GM20431 (cell line): ENCODE measurements at regions not wholly inside any gene's neighbourhood (a gene's known extent, or its start where the extent isn't known, plus 50 kb on each side); places are given as distances from the start of the nearest gene placed in this dataset.

Experiments used
- in situ Hi-C: fragments of 300-500 bp; cut with MseI, MboI; formaldehyde crosslinking; loops from one replicate; pipeline ENCODE4 v1.15.0; 2020; ENCODE audit warnings: low sequenced_read_pairs; ENCODE audit not compliant: unreplicated experiment

DNA sequence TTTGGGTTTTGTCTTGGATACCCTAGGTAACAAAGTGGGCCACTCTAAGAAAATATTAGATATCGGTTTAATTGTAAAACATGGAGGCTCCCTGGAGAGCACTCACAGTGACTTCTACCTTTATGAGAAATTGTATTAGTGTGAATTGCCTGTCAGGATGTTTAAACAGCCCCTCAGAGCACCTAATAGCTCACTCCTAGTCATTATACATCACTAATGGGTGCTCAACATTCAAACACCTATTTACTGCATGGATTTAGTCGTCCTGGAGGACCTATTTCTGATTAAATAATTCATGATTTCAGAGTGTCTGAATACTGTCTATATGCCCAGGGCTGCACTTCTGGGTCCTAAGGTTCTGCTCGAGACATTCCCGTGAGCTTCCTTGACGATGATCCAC lies 430.2 kb upstream of the EEF2KMT start:
- in situ Hi-C loops, result no loop called here

DNA sequence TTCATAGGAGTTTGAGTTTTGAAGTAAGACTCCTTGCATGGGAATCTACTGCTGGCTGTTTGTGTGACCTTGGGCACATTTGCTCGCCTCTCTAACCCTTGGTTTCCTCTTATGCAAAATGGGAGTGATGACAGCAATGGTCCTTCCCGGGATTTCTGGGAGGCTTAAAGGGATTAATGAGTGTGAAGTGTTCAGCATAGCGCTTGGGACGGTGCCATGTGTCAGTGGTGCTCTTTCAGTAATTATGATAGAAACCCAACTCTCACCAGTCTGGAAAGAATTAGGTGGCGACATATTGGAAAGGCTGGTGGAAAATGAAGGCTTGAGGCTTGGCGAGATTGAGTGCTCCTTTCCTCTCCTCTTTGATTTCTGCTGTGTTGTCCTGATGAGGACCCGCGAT lies 429.2 kb upstream of the EEF2KMT start:
- in situ Hi-C loops, result no loop called here

DNA sequence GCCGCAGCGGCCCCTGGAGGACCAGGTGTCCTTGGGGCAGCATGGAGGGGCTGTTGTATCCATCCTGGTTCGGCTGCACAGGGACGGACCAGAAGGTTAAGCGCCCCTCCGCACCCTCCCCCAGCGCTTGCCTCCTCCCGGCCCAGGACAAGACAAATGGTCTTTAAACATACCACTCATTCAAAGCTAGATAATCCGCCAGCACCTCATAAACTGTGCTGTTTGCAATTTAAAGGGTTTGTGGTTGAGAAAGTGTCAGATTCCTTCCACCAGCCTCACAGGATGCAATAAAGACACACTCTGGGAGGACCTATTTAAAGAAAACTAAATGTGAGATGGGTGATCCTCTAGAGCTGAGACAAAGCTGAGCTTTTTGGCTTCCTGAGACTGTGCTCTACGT lies 426.2 kb upstream of the EEF2KMT start:
- in situ Hi-C loops, result no loop called here

DNA sequence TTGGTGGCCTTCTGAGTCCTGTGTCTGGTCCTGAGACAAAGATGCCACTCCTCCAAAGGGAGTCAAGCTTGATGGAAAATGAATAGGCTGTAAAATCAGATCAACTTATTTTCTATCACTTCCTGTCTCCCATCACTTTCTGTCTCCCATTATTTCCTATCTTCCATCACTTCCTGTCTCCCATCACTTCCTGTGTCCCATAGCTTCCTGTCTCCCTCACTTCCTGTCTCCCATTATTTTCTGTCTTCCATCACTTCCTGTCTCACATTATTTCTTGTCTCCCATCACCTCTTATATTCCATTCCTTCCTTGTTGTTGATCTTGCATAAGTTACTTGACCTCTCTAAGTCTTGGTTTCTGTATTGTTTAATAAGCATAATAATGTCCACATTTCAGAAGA lies 418.5 kb upstream of the EEF2KMT start:
- in situ Hi-C loops, result no loop called here

DNA sequence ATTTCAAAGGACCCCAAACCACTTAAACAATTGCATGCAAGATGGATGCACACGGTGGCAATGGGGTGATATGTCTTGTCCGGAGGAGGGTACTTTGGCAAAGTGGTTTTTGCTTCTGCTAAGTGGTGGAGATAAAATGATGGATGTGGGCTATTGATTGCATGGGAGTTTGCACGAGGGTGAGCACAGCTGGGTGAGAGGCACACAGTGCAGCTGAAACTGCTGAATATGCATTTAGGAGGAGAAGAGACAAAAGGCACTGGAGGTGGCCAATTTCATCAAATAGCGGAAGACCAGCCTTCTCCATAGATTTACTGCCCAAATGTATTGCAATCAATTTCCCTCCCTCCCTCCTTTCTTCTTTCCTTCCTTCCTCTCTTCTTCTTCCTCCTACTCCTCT lies 414.4 kb upstream of the EEF2KMT start:
- in situ Hi-C loops, result no loop called here

DNA sequence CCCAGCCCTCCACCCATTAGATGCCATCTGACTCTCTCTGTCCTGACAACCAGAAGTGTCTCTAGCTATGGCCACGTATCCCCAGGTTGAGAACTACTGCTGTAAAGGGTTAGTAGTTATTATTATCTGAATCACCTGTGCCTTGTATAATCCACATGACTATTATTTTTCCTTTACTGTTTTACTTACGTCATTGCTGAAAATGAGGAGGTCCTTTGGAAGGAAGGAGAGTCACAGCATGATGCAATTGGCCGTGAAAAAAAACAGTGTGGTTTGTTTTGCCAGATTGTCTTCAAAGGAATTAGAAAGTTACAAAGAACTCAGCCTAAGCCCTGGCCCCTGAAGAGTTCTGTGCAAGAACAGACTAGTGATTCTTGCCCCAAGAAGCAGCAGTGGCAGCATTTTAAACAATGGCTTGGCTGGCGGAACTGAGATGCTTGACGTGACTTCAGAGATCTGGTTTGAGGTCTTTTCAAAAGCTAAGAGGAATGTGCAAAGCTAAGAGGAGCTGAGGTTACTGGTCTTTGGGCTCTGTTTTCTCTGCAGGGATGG lies 413.3 kb upstream of the EEF2KMT start:
- in situ Hi-C loops, result no loop called here

DNA sequence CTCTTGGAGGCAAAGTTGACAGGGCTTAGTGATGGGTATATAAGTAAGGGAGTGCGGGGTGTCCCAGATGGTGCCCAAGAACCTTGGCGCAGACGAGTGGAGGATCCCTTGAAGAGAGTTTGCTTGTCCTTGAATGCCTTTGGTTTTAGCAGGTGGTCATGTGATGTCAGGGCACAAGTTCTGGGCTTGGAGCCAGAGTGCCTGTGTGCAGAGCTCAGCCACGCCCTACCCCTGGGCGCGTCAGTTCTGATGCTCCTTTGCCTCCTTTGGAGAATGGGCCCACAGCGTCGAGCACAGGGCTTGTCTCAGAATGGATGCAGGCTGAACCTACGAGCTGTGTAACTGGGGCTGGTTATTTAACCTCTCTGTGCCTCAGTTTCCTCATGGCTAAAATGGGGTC lies 412.2 kb upstream of the EEF2KMT start:
- in situ Hi-C loops, result no loop called here

DNA sequence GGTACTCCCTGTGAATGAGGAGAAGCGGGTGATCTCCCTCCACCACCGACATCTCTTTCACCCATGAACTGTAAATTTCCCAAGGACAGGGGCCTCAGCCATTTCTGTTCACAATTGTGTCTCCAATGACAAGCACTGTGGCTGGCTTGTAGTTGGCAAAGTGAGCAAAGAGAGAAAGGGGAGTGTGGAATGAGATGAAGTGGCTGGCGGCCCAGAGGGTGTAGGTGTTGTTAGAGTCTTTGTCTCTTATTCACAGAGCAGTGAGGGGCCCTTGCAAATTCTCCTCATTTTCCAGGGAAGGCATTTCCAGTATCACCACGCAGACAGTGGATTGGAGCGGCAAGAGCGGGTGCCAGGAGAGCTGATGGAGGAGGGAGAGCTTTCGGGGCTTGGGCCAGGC lies 411.7 kb upstream of the EEF2KMT start:
- in situ Hi-C loops, result no loop called here

DNA sequence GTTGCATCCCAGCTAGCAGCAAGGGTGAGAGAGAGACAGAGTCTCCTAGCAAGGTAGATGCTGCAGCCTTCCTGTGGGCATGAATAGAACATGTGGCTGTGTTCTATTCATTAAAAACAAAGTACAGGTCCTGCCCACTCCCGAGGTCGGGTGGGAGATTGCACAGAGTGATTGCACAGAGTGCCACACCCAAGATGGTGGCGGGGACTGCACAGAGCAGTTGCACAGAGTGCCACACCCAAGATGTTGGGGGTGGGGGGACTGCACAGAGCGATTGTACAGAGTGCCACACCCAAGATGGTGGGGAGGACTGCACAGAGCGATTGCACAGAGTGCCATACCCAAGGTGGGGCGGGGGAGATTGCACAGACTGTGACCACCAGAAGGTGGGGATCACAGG lies 410.8 kb upstream of the EEF2KMT start:
- in situ Hi-C loops, result no loop called here

DNA sequence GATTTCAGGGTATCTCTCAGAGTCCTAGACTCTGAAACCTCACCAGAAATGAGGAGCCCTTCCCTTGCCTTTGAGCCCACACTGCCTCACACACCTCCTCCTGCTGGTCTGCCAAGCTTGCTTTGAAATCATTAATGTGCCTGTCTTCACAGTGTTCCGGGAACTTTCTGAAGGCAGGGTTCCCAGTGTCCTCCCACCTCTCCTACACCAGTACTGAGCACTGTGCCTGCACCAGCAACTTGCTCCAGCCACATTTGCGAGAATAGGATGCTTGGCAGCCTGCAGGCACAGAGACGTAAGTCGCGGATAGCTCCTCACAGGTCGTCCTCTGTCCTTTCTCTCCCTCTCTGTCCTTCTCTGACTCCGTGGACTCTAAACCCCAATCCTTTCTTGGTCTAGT lies 408.4 kb upstream of the EEF2KMT start:
- in situ Hi-C loops, result no loop called here

DNA sequence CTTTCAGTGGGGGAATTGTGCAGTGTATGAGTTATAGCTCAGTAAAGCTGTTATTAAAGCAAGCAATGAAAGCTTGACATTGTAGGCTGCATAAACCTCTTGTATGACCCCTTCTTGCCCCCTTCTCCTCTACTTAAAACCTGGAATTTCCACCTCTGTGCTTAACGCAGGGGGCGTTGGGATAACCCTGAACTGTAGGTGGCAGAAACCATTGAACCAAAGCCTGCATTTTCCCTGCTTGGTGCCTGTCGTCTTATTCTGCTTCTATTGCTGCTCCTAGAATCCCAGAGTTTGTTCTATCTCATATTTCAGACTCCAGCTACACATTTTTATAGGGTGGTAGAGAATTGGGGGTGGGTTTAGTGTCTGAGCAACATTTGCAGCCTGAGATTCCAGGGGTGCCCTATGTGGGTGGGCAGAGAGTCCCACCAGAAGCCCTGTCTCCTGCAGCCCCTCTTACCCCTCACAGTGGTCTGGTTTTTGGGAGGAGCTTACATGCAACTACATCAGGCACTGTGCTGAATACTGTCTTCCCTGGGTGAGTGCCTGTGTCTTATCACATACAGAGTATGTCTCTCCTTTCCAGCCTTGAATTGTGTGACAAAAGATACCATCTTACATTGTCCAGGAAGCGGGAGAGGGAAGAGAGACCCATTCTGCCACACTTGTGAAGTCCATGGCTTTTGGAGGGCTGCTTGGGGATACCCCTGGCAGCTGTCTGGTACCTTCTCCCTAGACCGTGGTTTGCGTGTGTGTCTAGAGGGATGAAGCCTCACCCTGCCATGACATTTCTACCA lies 407.7 kb upstream of the EEF2KMT start:
- in situ Hi-C loops, result no loop called here

DNA sequence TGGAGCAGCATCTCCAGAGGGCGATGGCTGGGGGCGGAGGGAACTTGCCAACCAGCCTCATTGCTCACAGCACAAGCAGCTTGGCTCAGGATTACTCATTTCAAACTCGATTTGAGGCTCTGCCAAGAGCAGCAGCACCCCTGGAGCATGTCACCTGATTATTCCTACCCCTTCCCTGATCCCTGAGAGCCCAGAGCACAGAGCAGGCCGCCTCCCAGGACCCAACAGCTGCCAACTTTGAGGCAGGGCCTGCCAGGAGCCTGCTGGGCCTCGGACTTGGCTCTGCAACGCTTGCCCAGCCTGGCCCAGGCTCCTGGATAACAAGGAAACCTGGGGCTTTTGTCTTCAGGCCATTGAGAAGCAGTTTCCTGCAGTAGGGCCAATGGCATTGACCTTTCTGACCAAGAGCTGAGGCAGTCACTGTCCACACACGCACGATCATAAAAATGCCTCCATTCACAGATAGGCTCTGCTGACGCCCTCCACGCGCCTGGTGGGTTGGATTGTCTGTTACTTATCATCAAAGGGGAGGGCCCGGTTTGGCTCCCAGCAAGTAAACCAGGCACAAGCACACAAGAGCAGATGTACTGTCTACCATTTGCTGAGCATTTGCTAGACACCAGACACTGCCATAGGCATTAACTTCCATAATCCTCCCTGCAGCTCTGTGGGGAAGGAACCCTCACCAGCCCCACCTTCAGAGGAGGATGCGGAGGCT lies 406.6 kb upstream of the EEF2KMT start:
- in situ Hi-C loops, result no loop called here

DNA sequence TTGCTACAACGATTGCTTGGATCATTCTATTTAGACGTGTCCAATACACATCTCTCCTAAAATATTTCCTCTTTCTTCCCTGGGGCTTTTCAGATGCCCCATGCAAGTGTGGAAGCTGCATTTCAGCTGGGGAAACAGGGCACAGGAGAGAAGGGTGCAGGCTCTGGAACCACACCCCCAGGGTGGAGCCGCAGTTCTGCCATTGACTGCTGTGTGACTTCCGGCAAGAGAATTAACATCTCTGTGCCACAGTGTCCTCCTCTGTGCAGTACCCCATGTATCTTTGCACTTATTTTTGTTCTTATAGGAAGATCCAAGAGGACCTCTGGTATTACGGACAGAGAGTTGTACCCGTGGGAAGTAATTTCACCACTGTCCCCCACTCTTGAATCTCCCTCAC lies 405.3 kb upstream of the EEF2KMT start:
- in situ Hi-C loops, result no loop called here

DNA sequence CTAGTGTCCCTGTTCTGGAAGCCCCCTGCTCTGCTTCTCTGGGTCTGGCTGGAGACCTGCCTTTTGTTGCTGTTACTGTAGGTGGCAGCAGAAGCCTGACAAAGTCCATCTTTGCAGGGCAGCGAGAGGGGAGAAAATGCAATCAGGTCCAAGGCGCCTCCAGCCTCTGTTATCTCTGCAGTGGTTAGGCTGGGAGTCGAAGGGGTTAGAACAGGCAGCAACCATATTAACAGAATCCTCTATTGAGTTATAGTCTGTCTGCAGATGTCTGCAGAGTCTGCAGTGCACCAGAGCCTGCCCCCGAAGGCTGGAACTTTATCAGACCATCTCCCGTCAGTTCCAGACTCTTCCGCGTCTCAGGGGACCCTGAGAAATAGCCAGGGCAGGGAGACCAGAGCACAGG lies 404.9 kb upstream of the EEF2KMT start:
- in situ Hi-C loops, result no loop called here

DNA sequence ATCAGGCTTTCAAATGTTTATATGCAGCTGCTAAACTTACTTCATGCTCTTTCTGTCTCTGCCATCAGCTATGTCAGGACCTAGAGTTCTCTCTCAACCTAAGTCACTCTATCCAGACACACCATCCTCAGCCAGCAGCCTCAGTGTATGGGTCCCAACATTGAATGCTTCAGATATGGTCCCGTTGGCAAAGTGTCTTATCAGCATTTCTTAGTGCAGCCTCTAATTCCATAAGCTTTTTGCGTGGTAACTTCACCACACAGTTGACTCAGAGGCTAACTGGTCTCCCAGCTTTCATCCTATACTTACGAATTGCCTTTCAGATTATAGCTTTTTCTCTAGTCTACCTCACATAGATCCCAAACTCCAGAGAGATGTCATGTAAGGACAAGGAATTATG lies 402.9 kb upstream of the EEF2KMT start:
- in situ Hi-C loops, result no loop called here

DNA sequence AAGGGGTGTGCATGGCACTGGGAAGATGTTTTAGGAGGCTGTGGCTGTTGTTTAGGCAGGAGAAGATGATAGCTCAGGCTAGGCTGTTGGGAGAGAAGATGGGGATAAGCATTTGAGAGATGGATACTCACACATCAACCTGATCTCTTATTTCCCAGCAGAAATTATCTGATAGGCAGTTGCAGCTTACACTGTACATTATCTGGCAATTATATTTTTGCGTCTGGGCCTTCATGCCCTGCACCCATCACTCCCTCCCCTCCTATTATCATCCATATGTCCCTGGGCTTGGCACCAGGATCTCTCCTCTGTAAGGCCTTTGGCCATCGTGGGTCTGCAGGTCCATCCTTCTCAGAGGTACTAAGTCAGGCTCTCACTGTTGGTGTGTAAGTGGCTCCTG lies 401.0 kb upstream of the EEF2KMT start:
- in situ Hi-C loops, result no loop called here

DNA sequence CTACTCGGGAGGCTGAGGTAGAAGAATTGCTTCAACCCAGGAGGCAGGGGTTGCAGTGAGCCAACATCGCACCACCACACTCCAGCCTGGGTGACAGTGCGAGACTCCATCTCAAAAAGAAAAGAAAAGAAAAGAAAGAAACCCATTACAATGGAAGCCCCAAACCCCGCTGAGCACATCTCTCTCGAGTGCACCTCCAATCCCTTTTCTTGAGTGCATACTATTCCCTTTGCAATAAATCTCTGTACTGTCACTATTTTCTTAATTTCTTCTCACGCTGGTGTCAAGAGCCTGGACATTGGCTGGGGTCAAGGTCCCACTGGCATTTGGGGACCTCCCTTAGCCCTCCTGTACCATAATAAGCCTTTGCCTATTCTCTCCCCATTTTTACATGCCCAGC lies 398.4 kb upstream of the EEF2KMT start:
- in situ Hi-C loops, result no loop called here

DNA sequence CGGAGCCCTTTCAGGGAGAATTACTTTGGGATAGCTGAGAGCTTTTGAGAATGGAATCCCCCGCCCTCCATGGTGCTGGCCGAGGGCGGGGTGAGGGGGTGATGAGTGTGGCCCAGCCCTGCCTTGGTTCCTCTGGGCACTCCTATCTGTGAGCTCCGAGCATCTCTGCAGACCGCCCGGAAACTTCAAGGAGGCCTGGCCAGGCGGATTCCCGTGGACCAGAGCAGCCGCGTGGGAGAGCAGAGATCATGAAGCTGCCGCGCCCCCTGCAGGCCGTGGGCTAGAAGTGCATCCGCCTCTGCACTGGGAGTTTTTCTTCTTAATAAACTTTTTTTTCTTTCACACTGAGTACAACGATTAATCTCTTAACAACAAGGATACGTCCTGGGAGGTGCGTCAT lies 392.9 kb upstream of the EEF2KMT start:
- in situ Hi-C loops, result no loop called here

DNA sequence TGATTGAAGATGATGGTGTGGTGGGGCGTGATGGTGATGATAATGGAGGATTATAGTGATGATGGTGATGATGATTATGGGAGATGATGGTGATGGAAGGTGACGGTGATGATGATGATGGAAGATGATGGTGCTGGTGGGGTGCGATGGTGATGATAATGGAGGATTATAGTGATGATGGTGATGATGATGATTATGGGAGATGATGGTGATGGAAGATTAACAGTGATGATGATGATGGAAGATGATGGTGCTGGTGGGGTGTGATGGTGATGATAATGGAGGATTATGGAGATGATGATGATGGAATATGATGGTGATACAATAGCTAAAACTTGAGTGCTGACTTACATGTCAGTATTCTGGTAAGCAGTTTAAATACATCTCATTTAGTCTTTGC lies 391.0 kb upstream of the EEF2KMT start:
- in situ Hi-C loops, result no loop called here

DNA sequence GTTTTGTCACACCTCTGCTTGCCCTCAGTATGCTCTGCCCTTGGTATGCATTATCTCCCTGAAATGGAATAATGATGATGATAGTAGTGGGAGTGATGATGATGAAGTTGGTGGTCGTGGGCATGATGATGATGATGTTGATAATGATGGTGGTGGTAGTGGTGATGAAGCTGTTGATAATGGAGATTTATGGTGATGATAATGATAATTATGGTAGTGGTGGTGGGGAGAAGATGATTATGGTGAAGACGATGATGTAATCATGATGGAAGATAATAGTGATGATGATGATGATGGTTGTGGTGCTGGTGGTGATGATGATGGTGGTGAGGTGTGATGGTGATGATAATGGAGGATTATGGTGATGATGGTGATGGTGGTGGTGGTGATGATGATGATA lies 390.1 kb upstream of the EEF2KMT start:
- in situ Hi-C loops, result no loop called here

DNA sequence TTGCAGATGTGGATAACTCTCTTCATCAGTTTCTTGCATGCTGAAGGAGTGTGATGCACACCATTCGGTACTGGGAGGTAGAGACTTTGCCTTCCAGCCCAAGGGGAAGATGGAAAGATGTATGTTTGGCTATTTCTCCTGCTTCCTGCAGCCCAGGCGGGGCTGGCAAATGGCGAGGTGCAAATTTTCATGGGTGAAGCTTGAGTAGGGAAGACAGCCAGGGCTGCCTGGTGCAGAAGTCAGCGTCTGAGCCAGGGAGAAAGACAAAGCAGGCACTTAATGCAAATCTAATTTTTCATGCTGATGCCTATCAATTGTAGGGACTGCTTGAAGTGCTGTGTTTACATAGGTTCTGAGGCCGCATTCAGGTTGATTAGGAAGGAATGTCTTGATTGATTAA lies 384.7 kb upstream of the EEF2KMT start:
- in situ Hi-C loops, result no loop called here
